ENCODE measurements at regions not wholly inside any gene's neighbourhood (a gene's known extent, or its start where the extent isn't known, plus 50 kb on each side); places are given as distances from the start of the nearest gene placed in this dataset.
"Not testable (repeated sequence)": the region's sequence is repeated elsewhere in the genome, so short reads cannot be mapped to it uniquely, and the experiment has no call there.

- not testable (repeated sequence) for DNase-seq (ENCODE audit: low read depth, low spot score)
Observed at GRCh38 chr9:11704198-11704597, 989.0 kb upstream of the TYRP1 start.

DNA sequence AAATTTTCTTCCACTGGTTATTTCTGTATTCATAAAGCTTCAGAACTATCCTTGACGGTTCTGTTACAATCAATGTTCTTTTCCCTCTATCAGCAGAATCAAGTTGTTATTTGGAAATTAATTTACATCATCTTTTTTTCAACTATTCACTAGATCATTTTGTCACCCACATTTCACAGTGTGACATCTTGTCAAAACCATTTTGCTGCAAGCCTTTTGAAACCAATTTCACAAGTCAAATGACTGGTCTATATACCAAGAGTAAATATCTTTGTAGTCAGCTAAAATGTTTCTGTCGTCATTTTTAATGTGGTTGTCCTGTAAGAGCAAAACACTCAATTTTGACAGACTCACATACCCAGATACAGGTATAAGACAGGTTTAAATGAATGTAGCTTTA lies 984.3 kb upstream of the TYRP1 start:
- DNase-seq (ENCODE audit: low read depth, low spot score), result no peak

- no peak for DNase-seq (ENCODE audit: low read depth, low spot score)
Observed at GRCh38 chr9:11709567-11709966, 983.6 kb upstream of the TYRP1 start.

- no peak for DNase-seq (ENCODE audit: low read depth, low spot score)
Observed at GRCh38 chr9:11713077-11713476, 980.1 kb upstream of the TYRP1 start.

DNA sequence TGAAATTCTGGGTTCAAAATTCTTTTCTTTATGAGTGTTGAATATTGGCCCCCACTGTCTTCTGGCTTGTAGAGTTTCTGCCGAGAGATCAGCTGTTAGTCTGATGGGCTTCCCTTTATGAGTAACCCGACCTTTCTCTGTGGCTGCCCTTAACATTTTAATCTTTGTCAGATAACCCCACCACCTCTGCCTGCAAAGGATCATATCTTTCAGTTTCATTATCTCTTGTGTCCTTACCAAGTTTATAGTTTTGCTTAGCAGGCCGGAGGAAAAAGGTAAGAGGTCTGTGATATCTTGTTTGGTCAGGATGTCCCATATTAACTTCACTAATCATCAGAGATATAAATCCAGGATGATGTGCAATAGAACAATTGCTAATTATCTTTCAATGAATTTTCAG lies 970.2 kb upstream of the TYRP1 start:
- DNase-seq (ENCODE audit: low read depth, low spot score), result no peak

DNA sequence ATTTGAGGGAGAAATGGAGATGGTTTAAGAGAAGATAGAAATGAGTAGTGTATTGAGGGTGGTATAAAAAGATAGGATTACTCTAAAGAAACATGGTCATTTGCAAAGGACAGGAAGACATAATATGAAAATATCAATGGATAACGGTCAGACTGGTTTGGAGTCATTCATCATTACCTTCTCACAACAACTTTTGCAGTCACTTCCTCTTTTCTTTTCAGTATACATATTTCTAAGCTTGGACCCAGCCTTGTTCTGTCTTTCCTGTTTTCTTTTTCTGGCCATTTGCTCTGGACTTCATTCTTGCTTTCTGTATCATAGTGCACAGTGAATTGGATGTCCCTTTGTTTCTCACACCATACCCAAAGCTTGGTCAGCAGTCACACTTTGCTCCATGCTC lies 966.5 kb upstream of the TYRP1 start:
- no peak for DNase-seq (ENCODE audit: low read depth, low spot score)

GRCh38 chr9:11735391-11735790 lies 957.8 kb upstream of the TYRP1 start:
- no peak for DNase-seq (ENCODE audit: low read depth, low spot score)

DNA sequence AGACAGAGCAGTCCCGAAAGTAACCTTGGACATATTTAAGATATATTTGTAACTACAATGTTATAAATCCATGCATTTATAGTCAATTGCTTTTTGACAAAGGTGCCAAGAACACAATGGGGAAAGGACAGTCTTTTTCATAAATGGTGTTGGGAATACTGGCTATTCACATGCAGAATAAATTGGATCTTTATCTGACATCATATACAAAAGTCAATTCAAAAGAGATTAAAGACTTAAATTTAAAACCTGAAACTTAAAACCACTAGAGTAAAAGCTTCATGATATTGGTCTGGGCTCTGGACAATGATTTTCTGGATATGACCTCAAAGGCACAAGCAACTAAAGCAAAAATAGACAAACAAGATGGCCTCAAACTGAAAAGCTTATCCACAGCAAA lies 950.7 kb upstream of the TYRP1 start:
- DNase-seq (ENCODE audit: low read depth, low spot score), result no peak

GRCh38 chr9:11743356-11743755 lies 949.8 kb upstream of the TYRP1 start:
- no peak for DNase-seq (ENCODE audit: low read depth, low spot score)

DNA sequence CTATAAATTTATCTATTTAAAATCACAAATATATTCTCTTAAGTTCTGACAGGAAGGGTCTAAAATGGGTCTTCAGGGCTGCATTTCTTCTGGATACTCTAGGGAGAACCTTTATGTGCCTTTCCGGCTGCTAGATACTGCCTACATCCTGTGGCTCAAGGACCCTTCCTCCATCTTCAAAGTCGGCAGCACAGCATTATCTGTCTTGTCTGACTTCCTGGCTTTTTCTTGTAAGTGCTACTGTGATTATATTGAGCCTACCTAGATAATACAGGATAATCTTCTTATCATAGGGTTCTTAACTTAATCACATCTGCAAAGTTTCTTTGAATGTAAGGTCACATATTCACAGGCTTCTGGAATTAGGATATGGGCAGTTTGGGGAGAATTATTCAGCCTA lies 943.8 kb upstream of the TYRP1 start:
- no peak for DNase-seq (ENCODE audit: low read depth, low spot score)

DNA sequence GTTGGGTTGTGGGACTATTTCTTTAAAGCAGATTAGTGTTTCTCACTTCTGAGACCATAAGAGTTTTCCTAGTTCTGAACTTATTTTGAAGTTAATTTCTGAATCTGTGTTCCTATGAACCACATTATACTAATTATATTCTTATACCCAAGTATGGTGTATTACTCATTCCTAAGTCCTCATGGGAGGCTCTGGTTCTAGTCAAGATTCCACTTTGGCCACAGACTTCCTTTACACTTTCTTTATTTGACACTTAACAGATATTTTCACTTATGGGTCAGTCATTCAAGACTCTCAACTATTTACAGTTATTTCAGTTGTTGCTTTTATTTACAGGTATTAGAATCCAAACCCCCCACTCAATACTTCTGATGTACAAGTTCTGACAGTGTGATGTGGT lies 937.2 kb upstream of the TYRP1 start:
- no peak for DNase-seq (ENCODE audit: low read depth, low spot score)

GRCh38 chr9:11757408-11757807 lies 935.8 kb upstream of the TYRP1 start:
- DNase-seq (ENCODE audit: low read depth, low spot score), result no peak

GRCh38 chr9:11758016-11758415 lies 935.2 kb upstream of the TYRP1 start:
- no peak for DNase-seq (ENCODE audit: low read depth, low spot score)

- no peak for DNase-seq (ENCODE audit: low read depth, low spot score)
Observed at GRCh38 chr9:11779971-11780370, 913.2 kb upstream of the TYRP1 start.

- DNase-seq (ENCODE audit: low read depth, low spot score), result no peak
Observed at GRCh38 chr9:11792870-11793269, 900.3 kb upstream of the TYRP1 start.

- no peak for DNase-seq (ENCODE audit: low read depth, low spot score)
Observed at GRCh38 chr9:11794984-11795383, 898.2 kb upstream of the TYRP1 start.

DNA sequence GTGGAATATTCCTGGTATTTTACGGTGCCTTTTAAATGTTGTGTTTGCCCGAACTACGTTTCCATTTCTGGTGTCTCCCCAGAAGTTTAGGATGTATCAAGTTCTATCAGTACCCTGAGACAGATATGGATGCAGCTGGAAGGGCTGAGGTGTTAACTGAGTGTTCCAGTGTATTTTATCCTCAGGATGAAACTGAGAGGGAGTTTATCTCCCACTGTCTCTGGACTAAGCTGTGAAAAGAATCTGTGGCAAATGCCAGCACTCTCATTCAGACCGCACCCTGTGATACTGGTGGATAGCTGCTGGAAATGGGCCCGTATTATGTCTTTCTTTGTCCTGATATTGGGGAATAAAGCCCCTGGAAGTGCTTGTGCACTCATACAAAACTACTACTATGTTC lies 887.2 kb upstream of the TYRP1 start:
- DNase-seq (ENCODE audit: low read depth, low spot score), result no peak

DNA sequence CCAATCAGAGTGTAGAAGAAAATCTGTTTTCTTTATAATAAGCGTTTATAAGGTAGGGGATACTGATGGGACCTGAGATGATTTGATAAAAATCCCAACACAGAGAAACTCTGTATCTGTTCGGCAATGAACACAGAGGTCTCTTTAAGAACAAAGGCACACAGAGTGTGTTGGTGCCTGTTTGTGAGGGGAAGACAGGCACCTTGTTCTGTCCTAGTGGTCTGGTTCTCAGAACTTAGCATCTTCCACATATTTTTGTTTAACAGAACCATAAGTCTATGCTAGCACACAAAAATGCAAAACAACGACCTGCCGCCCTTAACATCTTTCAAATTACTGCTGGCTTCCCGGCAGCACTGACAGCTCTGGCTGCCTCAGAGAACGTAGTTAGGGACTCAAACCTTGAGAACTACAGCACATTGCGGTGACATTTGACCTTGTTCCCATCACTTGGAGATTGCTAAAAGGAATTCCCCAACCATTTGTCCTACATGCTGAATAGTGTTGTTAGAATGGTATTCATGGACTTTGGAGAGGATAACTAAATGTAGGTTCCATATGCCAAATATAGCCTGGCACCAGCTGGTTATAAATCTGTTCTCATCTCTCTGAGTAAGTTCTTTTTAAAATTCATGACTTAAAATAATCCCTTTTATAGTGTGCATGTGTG lies 871.7 kb upstream of the TYRP1 start:
- DNase-seq (ENCODE audit: low read depth, low spot score), result no peak

- DNase-seq (ENCODE audit: low read depth, low spot score), result no peak
Observed at GRCh38 chr9:11828201-11828600, 865.0 kb upstream of the TYRP1 start.

- no peak for DNase-seq (ENCODE audit: low read depth, low spot score)
Observed at GRCh38 chr9:11833056-11833455, 860.1 kb upstream of the TYRP1 start.

DNA sequence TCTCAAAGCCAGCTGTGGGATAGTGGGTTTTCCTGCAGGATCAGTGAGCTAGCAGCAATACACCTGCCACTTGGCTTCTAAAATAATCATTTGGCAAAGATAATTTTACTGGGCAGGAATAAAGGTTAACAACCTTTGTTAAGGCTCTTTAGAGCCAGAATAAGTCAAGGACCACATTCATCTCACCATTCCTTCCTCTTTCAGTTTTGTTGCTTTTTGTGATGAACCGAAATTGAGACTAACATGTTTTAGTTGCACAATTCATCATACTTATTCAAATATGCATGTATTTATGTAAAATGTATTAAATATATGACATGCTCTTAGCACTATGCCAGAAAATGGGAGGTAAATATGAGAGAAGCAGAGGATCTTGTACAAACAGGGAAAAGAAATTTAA lies 824.4 kb upstream of the TYRP1 start:
- DNase-seq (ENCODE audit: low read depth, low spot score), result no peak

GRCh38 chr9:11871852-11872251 lies 821.3 kb upstream of the TYRP1 start:
- no peak for DNase-seq (ENCODE audit: low read depth, low spot score)

DNA sequence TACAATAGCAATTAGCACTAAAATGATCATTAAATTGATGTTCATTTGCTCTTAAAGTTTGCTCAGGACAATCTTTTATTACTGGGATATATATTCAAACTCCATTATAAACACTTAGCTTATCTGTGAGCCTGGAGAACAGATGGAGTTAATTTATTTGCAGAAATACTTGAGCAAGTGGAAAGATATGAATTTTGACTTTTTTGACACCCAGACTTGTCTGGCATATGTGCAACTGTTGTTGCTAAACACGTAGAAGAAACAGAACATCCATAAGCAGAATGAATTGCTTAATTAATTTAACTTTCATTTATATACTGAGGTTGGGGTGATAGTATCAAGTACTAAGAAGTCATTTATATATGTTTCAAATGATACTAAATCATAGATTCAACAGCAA lies 820.7 kb upstream of the TYRP1 start:
- no peak for DNase-seq (ENCODE audit: low read depth, low spot score)

DNA sequence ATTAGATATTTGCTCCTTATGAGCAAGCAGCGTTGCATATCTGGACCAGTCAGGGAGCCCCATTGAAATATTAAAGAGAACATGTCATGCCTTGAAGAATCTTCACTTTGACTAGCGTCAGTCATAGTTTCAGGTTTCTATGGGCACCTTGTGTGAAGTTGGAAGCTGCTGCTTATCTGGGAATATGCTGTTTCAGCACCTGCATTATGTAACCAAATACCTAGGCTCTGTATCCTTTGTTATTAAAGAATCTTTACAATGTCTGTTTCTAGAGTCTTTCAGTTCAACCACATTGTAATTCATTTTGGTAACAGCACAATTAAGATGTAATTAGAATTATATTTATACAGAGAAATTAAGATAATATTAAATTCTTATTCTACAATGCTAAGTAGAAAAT lies 818.8 kb upstream of the TYRP1 start:
- no peak for DNase-seq (ENCODE audit: low read depth, low spot score)

Measured in pulmonary artery endothelial cell (primary cell).